Central memory CD8-positive, alpha-beta T cell (primary cell): ENCODE measurements at regions not wholly inside any gene's neighbourhood (a gene's known extent, or its start where the extent isn't known, plus 50 kb on each side); places are given as distances from the start of the nearest gene placed in this dataset.

Experiments
- ATAC-seq: fragments of 150-1000 bp; cut with Tn5 transposase; replicated peaks from 2 replicates; pipeline ENCODE4 v1.10.0; 2022; ENCODE audit warnings: mild to moderate bottlenecking, moderate FRiP score, moderate number of reproducible peaks; ENCODE audit not compliant: poor library complexity, severe bottlenecking; ENCODE audit errors: extremely low read depth
- DNase-seq, 2 donors: peaks; one replicate each; pipeline ENCODE4 v3.0.0; 2021; ENCODE audit warnings: low spot score in 2 of 2
- H3K27ac Mint-ChIP-seq: one replicate; pipeline ENCODE4 v1.8.0; 2022; ENCODE audit warnings: low read depth, mild to moderate bottlenecking, moderate library complexity, mixed read lengths
- H3K27me3 Mint-ChIP-seq: one replicate; pipeline ENCODE4 v1.8.0; 2022; ENCODE audit warnings: mixed read lengths
- H3K36me3 Mint-ChIP-seq: one replicate; pipeline ENCODE4 v1.8.0; 2022; ENCODE audit warnings: mild to moderate bottlenecking, moderate library complexity, mixed read lengths; ENCODE audit not compliant: insufficient read depth
- H3K4me1 Mint-ChIP-seq: one replicate; pipeline ENCODE4 v1.8.0; 2022; ENCODE audit warnings: mixed read lengths
- H3K4me3 Mint-ChIP-seq: one replicate; pipeline ENCODE4 v1.8.0; 2022; ENCODE audit warnings: mild to moderate bottlenecking, moderate library complexity, mixed read lengths
- H3K9me3 Mint-ChIP-seq: one replicate; pipeline ENCODE4 v1.8.0; 2022; ENCODE audit warnings: mixed read lengths

DNA sequence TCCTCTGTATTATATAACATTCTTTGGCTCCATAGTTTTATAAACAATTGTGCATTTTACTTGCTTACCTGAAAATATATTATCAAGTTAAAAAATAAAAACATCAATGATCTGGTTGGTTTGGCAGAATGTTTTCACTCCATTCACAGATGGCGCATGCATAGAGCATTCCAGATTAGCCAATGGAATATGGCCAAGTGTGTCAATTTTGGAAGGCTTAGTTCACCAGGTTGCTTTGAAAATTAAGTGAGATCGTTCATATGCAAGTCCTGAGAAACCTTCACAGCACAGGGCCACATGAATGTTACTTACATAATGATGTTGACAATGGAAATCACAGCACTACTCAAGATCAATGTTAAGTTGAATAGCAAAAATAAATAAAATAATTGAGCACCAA, 335.7 kb downstream of the GRB14 start:
- H3K4me1 Mint-ChIP-seq, result no peaks in the 10 kb centered on the region
- no peak overlapping the region for H3K4me3 Mint-ChIP-seq
- peaks cover 20% of the 10 kb centered on the region for H3K9me3 Mint-ChIP-seq
- DNase-seq (no peak), ATAC-seq (no peak)
- no peak overlapping the region for H3K27ac Mint-ChIP-seq
- H3K36me3 Mint-ChIP-seq, result no peaks in the 10 kb centered on the region
- no peaks in the 10 kb centered on the region for H3K27me3 Mint-ChIP-seq

DNA sequence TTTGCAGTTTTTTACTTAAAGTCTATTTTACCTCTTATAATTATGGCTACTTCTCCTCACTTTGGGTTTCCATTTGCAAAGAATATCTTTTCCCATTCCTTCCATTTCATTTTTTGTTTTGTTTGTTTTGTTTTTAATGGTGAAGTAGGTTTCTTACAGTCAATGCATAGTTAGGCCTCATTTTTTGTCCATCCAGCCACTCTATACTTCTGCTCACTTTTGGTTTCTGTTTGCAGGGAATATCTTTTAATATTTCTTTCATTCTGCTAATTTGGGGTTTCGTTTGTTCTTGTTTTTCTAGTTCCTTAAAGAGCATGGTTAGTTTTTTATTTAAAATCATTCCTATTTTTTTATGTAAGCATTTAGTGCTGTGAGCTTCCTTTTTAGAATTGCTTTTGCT, 339.4 kb downstream of the GRB14 start:
- ATAC-seq (no peak), DNase-seq (no peak)
- H3K9me3 Mint-ChIP-seq, result peaks cover 13% of the 10 kb centered on the region
- H3K27ac Mint-ChIP-seq, result no peak overlapping the region
- H3K4me3 Mint-ChIP-seq, result no peak overlapping the region
- H3K4me1 Mint-ChIP-seq, result no peaks in the 10 kb centered on the region
- no peaks in the 10 kb centered on the region for H3K36me3 Mint-ChIP-seq
- H3K27me3 Mint-ChIP-seq, result no peaks in the 10 kb centered on the region

DNA sequence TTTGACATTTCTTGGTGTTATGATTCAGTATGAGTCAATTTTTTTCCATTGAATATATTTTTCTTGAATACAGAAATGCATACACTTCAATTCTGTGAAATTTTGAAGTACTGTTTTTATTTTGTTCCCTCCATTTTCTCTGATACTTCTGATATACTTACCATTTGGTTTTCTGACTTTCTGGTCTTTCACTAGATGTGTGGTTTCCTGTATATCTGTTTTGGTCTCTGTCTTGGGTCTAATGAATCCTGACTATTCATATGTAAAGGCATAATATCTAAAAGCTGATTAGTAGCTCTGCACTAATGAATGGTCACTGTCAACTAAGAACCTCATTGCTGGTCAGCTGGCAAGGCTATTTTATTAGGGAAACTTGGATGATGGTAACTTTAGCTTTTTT, 345.6 kb downstream of the GRB14 start:
- Mint-ChIP-seq H3K4me1 (no peaks in the 10 kb centered on the region), H3K36me3 (no peaks in the 10 kb centered on the region), H3K27ac (no peak overlapping the region), H3K27me3 (no peaks in the 10 kb centered on the region), H3K9me3 (peaks cover 28% of the 10 kb centered on the region), H3K4me3 (no peak overlapping the region)
- no peak for ATAC-seq
- no peak for DNase-seq

DNA sequence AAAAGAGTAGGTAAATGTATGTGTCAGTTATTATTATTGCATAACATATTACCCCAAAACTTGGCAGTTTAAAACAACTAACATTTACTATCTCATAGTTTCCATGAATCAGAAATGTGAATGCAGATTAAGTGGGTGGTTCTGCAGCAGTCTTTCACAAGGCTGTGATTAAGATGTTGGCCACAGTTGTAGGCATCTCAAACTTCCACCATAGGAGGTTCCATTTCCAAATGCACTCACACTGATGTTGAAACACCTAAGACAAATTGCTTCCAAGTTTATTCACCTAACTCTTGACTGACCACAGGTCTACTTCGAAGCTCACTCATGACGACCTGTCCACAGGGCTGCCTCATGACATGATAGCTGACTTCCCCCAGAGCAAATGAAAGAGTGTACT, 360.8 kb downstream of the GRB14 start:
- ATAC-seq (no peak), DNase-seq (no peak)
- H3K27ac Mint-ChIP-seq, result no peak overlapping the region
- no peaks in the 10 kb centered on the region for H3K36me3 Mint-ChIP-seq
- no peak overlapping the region for H3K4me3 Mint-ChIP-seq
- no peaks in the 10 kb centered on the region for H3K4me1 Mint-ChIP-seq
- H3K27me3 Mint-ChIP-seq, result no peaks in the 10 kb centered on the region
- H3K9me3 Mint-ChIP-seq, result peaks cover 9% of the 10 kb centered on the region

DNA sequence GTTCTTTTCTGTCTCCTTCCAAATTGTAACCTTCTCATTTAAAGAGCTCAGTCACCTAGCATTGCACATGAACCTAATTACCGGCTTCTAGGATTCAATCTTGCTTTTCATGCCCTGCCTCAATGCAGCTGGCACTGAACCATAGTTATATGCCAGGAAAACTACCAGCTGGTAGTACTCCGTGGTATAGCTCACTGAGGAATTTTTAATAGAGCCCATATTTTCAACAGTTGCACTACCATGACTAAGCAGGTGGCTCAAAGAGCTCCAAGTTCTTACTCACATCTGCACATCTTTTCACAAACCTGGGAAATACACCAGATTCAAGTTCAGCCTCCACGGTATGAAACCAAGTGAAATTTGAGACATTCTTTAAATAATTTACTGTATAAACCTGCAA, 363.5 kb downstream of the GRB14 start:
- Mint-ChIP-seq H3K36me3 (no peaks in the 10 kb centered on the region), H3K27ac (no peak overlapping the region), H3K4me3 (no peak overlapping the region), H3K4me1 (no peaks in the 10 kb centered on the region), H3K27me3 (no peaks in the 10 kb centered on the region), H3K9me3 (peaks cover 9% of the 10 kb centered on the region)
- DNase-seq (no peak), ATAC-seq (no peak)

DNA sequence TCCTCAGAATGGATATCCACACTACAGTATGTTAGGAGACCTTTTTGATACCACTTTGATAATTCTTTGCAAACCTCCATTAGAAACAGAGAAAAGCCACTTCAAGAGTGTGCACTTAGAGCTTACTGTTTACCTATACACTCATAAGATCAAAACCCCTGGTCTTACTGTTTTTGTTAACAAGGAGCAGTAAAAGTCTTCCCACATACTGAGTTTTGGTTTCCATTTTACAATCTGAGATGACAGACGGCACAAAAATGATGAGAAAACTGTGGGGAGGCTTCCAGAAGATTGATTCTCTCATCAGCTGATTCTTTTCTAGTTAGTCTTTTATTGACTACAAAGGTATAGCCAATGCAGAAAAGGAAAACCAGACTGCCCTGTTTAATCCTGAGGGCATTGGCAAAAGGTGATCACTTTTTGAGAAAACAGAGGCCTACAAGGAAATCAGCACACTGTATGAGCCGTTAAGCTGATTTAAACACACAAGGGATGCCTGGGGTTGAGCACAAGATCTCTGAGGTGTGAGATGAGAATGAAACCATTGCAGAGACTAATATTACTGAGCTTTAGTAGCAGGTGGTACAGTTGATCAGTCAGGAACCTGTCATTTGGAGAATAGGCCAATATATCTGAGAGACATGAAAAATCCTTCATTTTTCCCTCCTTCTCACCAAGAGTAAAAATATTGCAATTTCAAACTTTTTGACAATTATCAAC, 368.6 kb downstream of the GRB14 start:
- no peaks in the 10 kb centered on the region for H3K4me1 Mint-ChIP-seq

DNA sequence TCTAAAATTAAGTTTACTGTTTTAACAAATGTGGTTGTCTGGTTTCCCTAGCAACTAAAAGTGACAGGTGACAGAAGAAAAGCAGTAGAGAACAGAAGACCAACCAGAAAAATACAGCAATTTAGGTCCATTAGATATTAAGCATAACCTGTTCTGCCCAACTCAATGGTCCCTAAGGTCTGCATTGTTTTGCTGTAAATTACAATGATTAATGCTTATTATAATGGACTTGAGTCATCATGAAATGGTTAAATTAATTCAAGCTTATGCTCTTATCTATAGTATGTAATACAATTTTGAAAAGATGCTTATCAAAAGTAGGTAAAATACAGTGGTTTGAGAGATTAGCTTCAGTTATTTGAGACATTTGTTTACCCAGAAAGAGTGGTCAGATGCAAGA, 378.0 kb downstream of the GRB14 start:
- no peak for ATAC-seq
- H3K27me3 Mint-ChIP-seq, result no peaks in the 10 kb centered on the region
- H3K4me1 Mint-ChIP-seq, result no peaks in the 10 kb centered on the region
- no peak overlapping the region for H3K27ac Mint-ChIP-seq
- H3K36me3 Mint-ChIP-seq, result peaks cover 2% of the 10 kb centered on the region
- H3K9me3 Mint-ChIP-seq, result peaks cover 30% of the 10 kb centered on the region
- no peak for DNase-seq
- no peak overlapping the region for H3K4me3 Mint-ChIP-seq

More for the DNA sequence above, 368.6 kb downstream of the GRB14 start:
- ATAC-seq (no peak), DNase-seq (no peak)
- no peak overlapping the region for H3K27ac Mint-ChIP-seq
- H3K9me3 Mint-ChIP-seq, result peaks cover 9% of the 10 kb centered on the region
- H3K36me3 Mint-ChIP-seq, result no peaks in the 10 kb centered on the region
- H3K27me3 Mint-ChIP-seq, result no peaks in the 10 kb centered on the region
- no peak overlapping the region for H3K4me3 Mint-ChIP-seq

DNA sequence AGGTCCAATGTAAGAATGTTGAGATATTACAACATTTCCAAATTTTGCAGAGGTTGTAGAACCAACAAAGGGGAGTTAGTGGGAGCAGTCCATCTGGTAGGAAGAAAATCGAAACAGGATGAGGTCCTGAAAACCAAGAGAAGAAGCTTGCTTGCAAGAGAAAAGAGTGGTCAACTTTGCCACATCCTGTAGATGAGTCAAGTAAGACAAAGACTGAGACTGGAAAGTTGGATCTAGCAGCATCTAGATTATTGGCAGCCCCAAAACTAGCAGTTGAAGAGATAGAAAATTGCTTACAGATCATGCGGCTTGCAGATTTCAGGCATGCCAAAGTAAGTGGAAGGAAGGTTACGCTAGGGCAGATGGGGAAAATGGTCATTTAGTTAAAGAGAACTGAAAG, 378.9 kb downstream of the GRB14 start:
- DNase-seq, result no peak
- Mint-ChIP-seq H3K27me3 (no peaks in the 10 kb centered on the region), H3K4me3 (no peak overlapping the region), H3K36me3 (peaks cover 2% of the 10 kb centered on the region), H3K9me3 (peaks cover 30% of the 10 kb centered on the region), H3K27ac (no peak overlapping the region), H3K4me1 (no peaks in the 10 kb centered on the region)
- ATAC-seq, result no peak

DNA sequence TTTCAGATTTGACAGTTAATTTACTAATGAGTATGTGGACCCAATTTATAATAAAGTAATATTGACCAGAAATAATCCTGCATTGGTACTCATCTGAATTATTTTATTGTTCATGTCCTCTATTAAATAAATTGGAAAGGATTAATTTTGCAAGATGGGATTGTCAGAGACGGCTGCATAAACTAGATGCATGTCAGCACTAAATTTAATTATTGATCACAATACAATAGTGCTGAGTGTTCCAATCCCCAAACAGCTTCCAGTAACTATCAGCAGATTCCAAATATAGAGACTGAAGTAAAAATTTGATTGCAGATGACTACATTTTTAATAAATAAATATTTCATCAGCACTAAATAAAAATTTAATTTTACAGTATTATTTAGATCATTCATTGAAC, 387.2 kb downstream of the GRB14 start:
- Mint-ChIP-seq H3K36me3 (no peaks in the 10 kb centered on the region), H3K4me3 (no peak overlapping the region), H3K4me1 (no peaks in the 10 kb centered on the region), H3K27ac (no peak overlapping the region), H3K27me3 (no peaks in the 10 kb centered on the region), H3K9me3 (peaks cover 6% of the 10 kb centered on the region)
- no peak for ATAC-seq
- DNase-seq, result no peak

DNA sequence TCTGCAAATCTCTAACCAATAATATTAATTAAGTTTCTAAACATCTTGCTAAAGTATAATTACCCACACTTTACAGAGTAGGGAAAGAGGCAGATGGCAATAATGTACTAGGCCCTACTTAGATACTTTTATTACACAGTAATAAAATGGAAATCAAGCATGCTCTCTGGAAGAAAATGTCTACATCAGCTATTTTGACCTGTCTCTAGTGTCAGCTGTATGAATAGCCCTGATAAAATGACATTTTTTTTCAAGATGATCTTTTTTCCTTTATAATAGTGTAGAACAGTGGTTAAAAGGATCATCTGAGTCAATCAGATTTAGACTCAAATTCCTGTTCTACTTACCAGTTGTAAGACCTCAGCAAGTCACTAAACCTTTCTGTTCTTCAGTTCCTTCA, 397.3 kb downstream of the GRB14 start:
- ATAC-seq (no peak), DNase-seq (no peak)
- H3K9me3 Mint-ChIP-seq, result peaks cover 5% of the 10 kb centered on the region
- no peak overlapping the region for H3K4me3 Mint-ChIP-seq
- no peaks in the 10 kb centered on the region for H3K4me1 Mint-ChIP-seq
- H3K36me3 Mint-ChIP-seq, result no peaks in the 10 kb centered on the region
- no peaks in the 10 kb centered on the region for H3K27me3 Mint-ChIP-seq
- H3K27ac Mint-ChIP-seq, result no peak overlapping the region

DNA sequence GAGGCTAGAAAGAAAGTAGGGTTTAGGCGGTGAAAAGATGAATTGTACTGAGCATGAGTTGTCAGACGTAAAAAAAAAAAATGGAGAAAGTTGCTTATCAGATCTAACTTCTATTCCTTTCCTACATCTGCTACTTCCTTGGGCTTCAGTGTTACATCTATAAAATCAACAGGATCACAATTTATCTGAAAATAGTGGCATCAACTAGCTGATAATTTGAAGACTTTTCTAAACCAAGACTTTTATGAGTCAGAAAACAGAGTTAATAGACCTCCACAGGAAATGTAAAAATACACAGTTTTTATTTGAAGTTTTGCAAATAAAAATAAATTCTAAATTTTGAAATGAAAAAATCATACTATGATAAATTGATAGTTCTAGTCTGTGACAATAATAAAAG, 399.8 kb downstream of the GRB14 start:
- Mint-ChIP-seq H3K27me3 (no peaks in the 10 kb centered on the region), H3K9me3 (peaks cover 5% of the 10 kb centered on the region), H3K27ac (no peak overlapping the region), H3K4me3 (no peak overlapping the region), H3K4me1 (no peaks in the 10 kb centered on the region), H3K36me3 (no peaks in the 10 kb centered on the region)
- ATAC-seq (no peak), DNase-seq (no peak)

DNA sequence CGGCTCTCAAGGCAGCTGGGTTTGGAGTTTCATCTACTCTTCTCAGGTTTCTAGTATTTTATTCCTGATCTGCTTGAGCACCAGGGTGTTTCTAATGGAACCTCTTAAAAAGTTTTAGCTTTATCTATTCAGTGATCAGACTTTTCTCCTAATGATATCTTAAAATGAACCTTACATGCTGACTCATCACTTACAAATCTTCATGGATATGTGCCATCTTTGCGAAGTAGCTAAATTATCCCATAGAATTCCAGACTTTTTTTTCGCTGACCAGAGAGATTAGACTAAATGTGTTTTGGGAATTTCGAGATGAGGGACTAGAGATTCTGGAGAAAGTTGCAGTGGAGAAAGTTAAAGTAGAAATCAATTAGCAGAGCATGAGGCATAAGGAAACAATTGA, 401.0 kb downstream of the GRB14 start:
- H3K4me3 Mint-ChIP-seq, result no peak overlapping the region
- H3K9me3 Mint-ChIP-seq, result no peaks in the 10 kb centered on the region
- ATAC-seq (no peak), DNase-seq (no peak)
- H3K4me1 Mint-ChIP-seq, result no peaks in the 10 kb centered on the region
- no peaks in the 10 kb centered on the region for H3K27me3 Mint-ChIP-seq
- H3K36me3 Mint-ChIP-seq, result no peaks in the 10 kb centered on the region
- no peak overlapping the region for H3K27ac Mint-ChIP-seq

DNA sequence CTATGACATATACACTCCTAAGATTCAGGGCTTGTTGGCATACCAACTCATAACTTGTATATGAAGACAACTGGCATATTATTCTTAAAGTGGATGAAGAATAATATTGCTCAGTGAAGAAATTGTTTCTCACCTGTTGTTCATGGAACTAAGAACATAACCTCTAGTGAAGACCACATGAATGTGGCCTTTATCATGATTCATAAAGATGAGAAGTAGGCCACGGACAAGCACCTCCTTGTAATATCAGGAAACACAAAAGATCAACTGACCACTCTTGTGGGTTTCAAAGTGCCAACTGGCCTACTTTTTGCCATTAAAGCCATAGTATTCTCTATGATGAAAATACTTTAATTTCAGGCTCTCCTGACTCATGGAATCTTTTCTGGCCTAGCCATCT, 407.4 kb downstream of the GRB14 start:
- H3K9me3 Mint-ChIP-seq, result peaks cover 37% of the 10 kb centered on the region

DNA sequence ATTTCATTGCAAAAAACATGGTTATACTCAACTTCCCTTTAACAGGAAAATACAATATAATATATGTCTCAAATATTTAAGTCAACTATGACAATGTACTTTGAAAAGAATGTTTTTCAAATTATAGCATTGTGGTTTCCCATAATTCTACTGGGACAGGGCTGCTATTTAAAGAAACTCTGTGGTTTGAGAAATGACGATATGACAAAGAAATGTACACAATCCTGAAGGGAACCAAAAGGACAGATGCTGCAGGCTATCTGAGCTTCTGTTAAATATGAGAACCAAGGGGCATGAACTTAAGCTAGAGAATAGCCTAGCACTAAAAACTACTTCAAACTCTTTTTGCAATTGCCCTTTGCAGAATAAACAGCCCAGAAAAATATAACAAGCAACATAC, 415.9 kb downstream of the GRB14 start:
- ATAC-seq, result no peak

More for the DNA sequence above, 407.4 kb downstream of the GRB14 start:
- no peaks in the 10 kb centered on the region for H3K36me3 Mint-ChIP-seq
- H3K27me3 Mint-ChIP-seq, result no peaks in the 10 kb centered on the region
- no peak overlapping the region for H3K27ac Mint-ChIP-seq
- DNase-seq (no peak), ATAC-seq (no peak)
- no peaks in the 10 kb centered on the region for H3K4me1 Mint-ChIP-seq
- no peak overlapping the region for H3K4me3 Mint-ChIP-seq

More for the DNA sequence above, 415.9 kb downstream of the GRB14 start:
- Mint-ChIP-seq H3K9me3 (peaks cover 10% of the 10 kb centered on the region), H3K4me3 (no peak overlapping the region), H3K27me3 (no peaks in the 10 kb centered on the region), H3K27ac (no peak overlapping the region), H3K36me3 (no peaks in the 10 kb centered on the region), H3K4me1 (no peaks in the 10 kb centered on the region)
- no peak for DNase-seq
